ENCODE measurements at regions not wholly inside any gene's neighbourhood (a gene's known extent, or its start where the extent isn't known, plus 50 kb on each side); places are given as distances from the start of the nearest gene placed in this dataset.
A peak's percentile ranks its signal among the peaks of the same experiment; 100 is the strongest.

- WGBS (ENCODE audit: missing lambda C conversion rate): 92% methylated on average over 23 of the region's 23 CpGs
- no peaks in the 10 kb centered on the region for H3K9me3 ChIP-seq
- H3K4me2 ChIP-seq: no peak overlapping the region
- FAIRE-seq (no peak), ATAC-seq (peak; percentile 44 to 58; a peak in 4 of 6 replicates), DNase-seq (ENCODE audit: low read depth in 1 of 2, low spot score in 1 of 2) (no peak)
- no peak overlapping the region for H3K4me3 ChIP-seq
- no peak for TF ChIP-seq CBX2 (IDR thresholded peaks at IDR 0.05; ENCODE audit: borderline replicate concordance, low read depth)
- TF ChIP-seq ZFP36 (IDR thresholded peaks at IDR 0.05; ENCODE audit: borderline replicate concordance, partially characterized antibody): no peak
- TF ChIP-seq USF2 (IDR thresholded peaks at IDR 0.05): no peak
- TF ChIP-seq CHD2 (IDR thresholded peaks at IDR 0.05; ENCODE audit: low read length, partially characterized antibody): no peak
- no peak for TF ChIP-seq EP300 (IDR thresholded peaks at IDR 0.05)
- no peak for TF ChIP-seq SREBF2 (IDR thresholded peaks at IDR 0.05)
- no peak for TF ChIP-seq POLR2AphosphoS2 (conservative IDR thresholded peaks at IDR 0.05; ENCODE audit: low read length)
- no peak for TF ChIP-seq PHF8 (IDR thresholded peaks at IDR 0.05; ENCODE audit: borderline replicate concordance, low read depth)
- TF ChIP-seq ELK1 (IDR thresholded peaks at IDR 0.05; ENCODE audit: low read depth, low read length): no peak
- no peak for TF ChIP-seq ESRRA (IDR thresholded peaks at IDR 0.05; ENCODE audit: borderline replicate concordance, low read length)
- no peak for TF ChIP-seq EHMT2 (IDR thresholded peaks at IDR 0.05; ENCODE audit: low read depth)
- TF ChIP-seq FOSL2 (IDR thresholded peaks at IDR 0.05): no peak
- no peak for TF ChIP-seq FOSL2 (CRISPR knock-in tag; IDR thresholded peaks at IDR 0.05)
- TF ChIP-seq NFE2L2 (conservative IDR thresholded peaks at IDR 0.05; ENCODE audit: low read length): no peak
- TF ChIP-seq KDM5A (IDR thresholded peaks at IDR 0.05): no peak
- no peak for TF ChIP-seq CTCF (IDR thresholded peaks at IDR 0.05)
- POLR2A ChIA-PET: no interaction called here
- H3K4me1 ChIP-seq: no peaks in the 10 kb centered on the region
- CTCF ChIA-PET: interaction anchor here (0.6 to 1.2 kb wide), 2 partner anchors 8 to 22 kb away, joined by 3 read pairs; no protein-coding TSS in a partner anchor
- no peak overlapping the region for H3K27ac ChIP-seq
Measured at GRCh38 chr17:68134046-68134637, 98.6 kb downstream of the KPNA2 start.

GRCh38 chr17:68134731-68135130 is 99.2 kb downstream of the KPNA2 start:
- POLR2A ChIA-PET: no interaction called here
- no peaks in the 10 kb centered on the region for H3K9me3 ChIP-seq
- no peak for TF ChIP-seq MAZ (IDR thresholded peaks at IDR 0.05; ENCODE audit: borderline replicate concordance, low read depth, low read length)
- no peak for TF ChIP-seq RNF2 (IDR thresholded peaks at IDR 0.05; ENCODE audit: borderline replicate concordance, low read depth)
- TF ChIP-seq JUN (IDR thresholded peaks at IDR 0.05): no peak
- TF ChIP-seq CHD2 (IDR thresholded peaks at IDR 0.05; ENCODE audit: low read length, partially characterized antibody): no peak
- TF ChIP-seq KDM5A (IDR thresholded peaks at IDR 0.05): no peak
- no peak for TF ChIP-seq MAX (IDR thresholded peaks at IDR 0.05)
- TF ChIP-seq MAFK (IDR thresholded peaks at IDR 0.05; ENCODE audit: partially characterized antibody): no peak
- no peak for TF ChIP-seq GATA3 (IDR thresholded peaks at IDR 0.05; ENCODE audit: borderline replicate concordance)
- TF ChIP-seq HEYL (CRISPR knock-in tag; IDR thresholded peaks at IDR 0.05): no peak
- no peak for TF ChIP-seq FOXS1 (CRISPR knock-in tag; IDR thresholded peaks at IDR 0.05)
- TF ChIP-seq HOXB5 (CRISPR knock-in tag; IDR thresholded peaks at IDR 0.05): no peak
- TF ChIP-seq BCL3 (IDR thresholded peaks at IDR 0.05): no peak

More at GRCh38 chr17:68134731-68135130, 99.2 kb downstream of the KPNA2 start:
- Histone ChIP-seq H3K27ac (no peak overlapping the region), H3K4me3 (no peak overlapping the region), H3K4me1 (no peaks in the 10 kb centered on the region), H3K4me2 (no peak overlapping the region)
- CTCF ChIA-PET: interaction anchor here (0.6 to 1.2 kb wide), 3 partner anchors 9 to 377 kb away, joined by 3 read pairs; no protein-coding TSS in a partner anchor
- no peak for DNase-seq (ENCODE audit: low read depth in 1 of 2, low spot score in 1 of 2)
- ATAC-seq: no peak; a peak in 1 of 6 replicates
- WGBS (ENCODE audit: missing lambda C conversion rate): 95% methylated on average over 20 of the region's 20 CpGs
- no peak for FAIRE-seq
